Immature natural killer cell (primary cell): ENCODE measurements at regions not wholly inside any gene's neighbourhood (a gene's known extent, or its start where the extent isn't known, plus 50 kb on each side); places are given as distances from the start of the nearest gene placed in this dataset.

Experiments used
- DNase-seq, 3 donors: peaks; one replicate each; pipeline ENCODE4 v3.0.0; 2022; ENCODE audit warnings: mixed read lengths in 1 of 3
- H3K27ac Mint-ChIP-seq, 6 donors: one replicate each; pipeline ENCODE4 v1.8.0; 2020; ENCODE audit warnings: mixed read lengths in 6 of 6, mild to moderate bottlenecking in 5 of 6, inconsistent platforms in 4 of 6, moderate library complexity in 3 of 6
- H3K27me3 Mint-ChIP-seq, 3 donors: one replicate each; pipeline ENCODE4 v1.8.0; 2020 to 2021; ENCODE audit warnings: low read depth in 3 of 3, mild to moderate bottlenecking in 3 of 3, mixed read lengths in 3 of 3, moderate library complexity in 3 of 3, inconsistent platforms in 1 of 3
- H3K36me3 Mint-ChIP-seq, 3 donors: one replicate each; pipeline ENCODE4 v1.8.0; 2020; ENCODE audit warnings: mixed read lengths in 3 of 3, inconsistent platforms in 2 of 3, mild to moderate bottlenecking in 2 of 3
- H3K4me1 Mint-ChIP-seq, 2 donors: one replicate each; pipeline ENCODE4 v1.8.0; 2020; ENCODE audit warnings: inconsistent platforms in 2 of 2, mild to moderate bottlenecking in 2 of 2, mixed read lengths in 2 of 2, moderate library complexity in 1 of 2
- H3K4me3 Mint-ChIP-seq, 5 donors: one replicate each; pipeline ENCODE4 v1.8.0; 2020; ENCODE audit warnings: mild to moderate bottlenecking in 5 of 5, mixed read lengths in 5 of 5, inconsistent platforms in 3 of 5, moderate library complexity in 3 of 5
- H3K9me3 Mint-ChIP-seq, 6 donors: one replicate each; pipeline ENCODE4 v1.8.0; 2020; ENCODE audit warnings: mild to moderate bottlenecking in 6 of 6, mixed read lengths in 6 of 6, inconsistent platforms in 4 of 6, moderate library complexity in 3 of 6

GRCh38 chr2:12051831-12052230 lies 305.4 kb downstream of the LPIN1 start:
- Mint-ChIP-seq H3K27me3 (peaks cover 10 to 19% (median 13%) of the 10 kb centered on the region in 3 donors), H3K9me3 (peaks cover 0 to 13% (median 3%) of the 10 kb centered on the region in 6 donors), H3K4me3 (peak overlapping the region in 1 of 5 donors; percentile 30), H3K36me3 (peaks cover 0 to 26% (median 16%) of the 10 kb centered on the region in 3 donors), H3K27ac (peak overlapping the region in 2 of 6 donors; percentile 9 to 37), H3K4me1 (peaks cover 91 to 93% of the 10 kb centered on the region in 2 donors)
- DNase-seq = no peak

GRCh38 chr2:12052796-12053195 lies 306.4 kb downstream of the LPIN1 start:
- Mint-ChIP-seq H3K4me3 (peak overlapping the region in 1 of 5 donors; percentile 12), H3K27ac (peak overlapping the region in 1 of 6 donors; percentile 46)

GRCh38 chr2:12054956-12055618 lies 308.7 kb downstream of the LPIN1 start:
- Mint-ChIP-seq H3K4me3 (peak overlapping the region in 1 of 5 donors; percentile 48), H3K27me3 (peaks cover 8 to 21% (median 14%) of the 10 kb centered on the region in 3 donors), H3K27ac (peak overlapping the region in 1 of 6 donors; percentile 69), H3K9me3 (peaks cover 0 to 13% (median 3%) of the 10 kb centered on the region in 6 donors), H3K4me1 (peaks cover 91 to 93% of the 10 kb centered on the region in 2 donors), H3K36me3 (peaks cover 0 to 31% (median 16%) of the 10 kb centered on the region in 3 donors)
- DNase-seq = no peak

More at GRCh38 chr2:12052796-12053195, 306.4 kb downstream of the LPIN1 start:
- peaks cover 91 to 93% of the 10 kb centered on the region in 2 donors for H3K4me1 Mint-ChIP-seq
- no peak for DNase-seq
- peaks cover 0 to 13% (median 3%) of the 10 kb centered on the region in 6 donors for H3K9me3 Mint-ChIP-seq
- peaks cover 12 to 22% (median 16%) of the 10 kb centered on the region in 3 donors for H3K27me3 Mint-ChIP-seq
- peaks cover 0 to 25% (median 16%) of the 10 kb centered on the region in 3 donors for H3K36me3 Mint-ChIP-seq

- H3K27me3 Mint-ChIP-seq = peaks cover 14 to 28% (median 14%) of the 10 kb centered on the region in 3 donors
- peak; percentile 85 to 86 (median 86) for DNase-seq
- peaks cover 0 to 39% (median 16%) of the 10 kb centered on the region in 3 donors for H3K36me3 Mint-ChIP-seq
- peaks cover 96 to 97% of the 10 kb centered on the region in 2 donors for H3K4me1 Mint-ChIP-seq
- H3K4me3 Mint-ChIP-seq = peak overlapping the region; percentile 59 to 97 (median 81)
- H3K9me3 Mint-ChIP-seq = peaks cover 0 to 13% (median 3%) of the 10 kb centered on the region in 6 donors
- H3K27ac Mint-ChIP-seq = peak overlapping the region; percentile 62 to 91 (median 76)
These were observed 311.2 kb downstream of the LPIN1 start for GRCh38 chr2:12057436-12058166.

GRCh38 chr2:12059616-12060441 lies 313.4 kb downstream of the LPIN1 start:
- DNase-seq = no peak
- Mint-ChIP-seq H3K27ac (peak overlapping the region in 3 of 6 donors; percentile 50 to 91 (median 88)), H3K4me3 (peak overlapping the region; percentile 3 to 97 (median 59)), H3K36me3 (peaks cover 0 to 34% (median under 1%) of the 10 kb centered on the region in 3 donors), H3K27me3 (peaks cover 10 to 27% (median 18%) of the 10 kb centered on the region in 3 donors), H3K9me3 (peaks cover 0 to 8% (median under 1%) of the 10 kb centered on the region in 6 donors), H3K4me1 (peaks cover 97 to 100% of the 10 kb centered on the region in 2 donors)

GRCh38 chr2:12060886-12061285 lies 314.5 kb downstream of the LPIN1 start:
- DNase-seq = no peak
- H3K36me3 Mint-ChIP-seq = peaks cover 0 to 32% (median 5%) of the 10 kb centered on the region in 3 donors
- peak overlapping the region; percentile 4 to 97 (median 27) for H3K4me3 Mint-ChIP-seq
- H3K4me1 Mint-ChIP-seq = peaks cover 97 to 100% of the 10 kb centered on the region in 2 donors
- H3K9me3 Mint-ChIP-seq = peaks cover 0 to 8% (median 2%) of the 10 kb centered on the region in 6 donors
- peak overlapping the region in 2 of 6 donors; percentile 88 to 91 for H3K27ac Mint-ChIP-seq
- peaks cover 12 to 27% (median 16%) of the 10 kb centered on the region in 3 donors for H3K27me3 Mint-ChIP-seq

- Mint-ChIP-seq H3K27me3 (peaks cover 12 to 27% (median 16%) of the 10 kb centered on the region in 3 donors), H3K4me3 (peak overlapping the region in 4 of 5 donors; percentile 82 to 97 (median 92)), H3K9me3 (peaks cover 0 to 8% (median 2%) of the 10 kb centered on the region in 6 donors), H3K36me3 (peaks cover 0 to 31% (median 5%) of the 10 kb centered on the region in 3 donors), H3K27ac (peak overlapping the region in 3 of 6 donors; percentile 43 to 96 (median 88)), H3K4me1 (peaks cover 97 to 100% of the 10 kb centered on the region in 2 donors)
- no peak for DNase-seq
These were observed 315.0 kb downstream of the LPIN1 start for GRCh38 chr2:12061286-12062052.

- H3K27me3 Mint-ChIP-seq = peaks cover 12 to 30% (median 14%) of the 10 kb centered on the region in 3 donors
- peak overlapping the region in 4 of 5 donors; percentile 82 to 97 (median 92) for H3K4me3 Mint-ChIP-seq
- no peak for DNase-seq
- H3K36me3 Mint-ChIP-seq = peaks cover 0 to 34% (median 5%) of the 10 kb centered on the region in 3 donors
- peak overlapping the region in 4 of 6 donors; percentile 37 to 96 (median 66) for H3K27ac Mint-ChIP-seq
- peaks cover 0 to 8% (median 2%) of the 10 kb centered on the region in 6 donors for H3K9me3 Mint-ChIP-seq
- peaks cover 96 to 100% of the 10 kb centered on the region in 2 donors for H3K4me1 Mint-ChIP-seq
These were observed 315.6 kb downstream of the LPIN1 start for GRCh38 chr2:12062053-12062395.

GRCh38 chr2:12063210-12063609 lies 316.8 kb downstream of the LPIN1 start:
- no peak for DNase-seq
- Mint-ChIP-seq H3K27me3 (peaks cover 7 to 25% (median 12%) of the 10 kb centered on the region in 3 donors), H3K27ac (peak overlapping the region in 5 of 6 donors; percentile 73 to 96 (median 88)), H3K9me3 (peaks cover 0 to 8% (median 2%) of the 10 kb centered on the region in 6 donors), H3K36me3 (peaks cover 0 to 34% (median 5%) of the 10 kb centered on the region in 3 donors), H3K4me1 (peaks cover 89 to 95% of the 10 kb centered on the region in 2 donors), H3K4me3 (peak overlapping the region; percentile 82 to 97 (median 93))

- Mint-ChIP-seq H3K9me3 (peaks cover 0 to 8% (median 2%) of the 10 kb centered on the region in 6 donors), H3K27ac (peak overlapping the region in 5 of 6 donors; percentile 81 to 96 (median 89)), H3K36me3 (peaks cover 0 to 30% (median 5%) of the 10 kb centered on the region in 3 donors), H3K4me1 (peaks cover 81 to 86% of the 10 kb centered on the region in 2 donors), H3K27me3 (peaks cover 7 to 26% (median 14%) of the 10 kb centered on the region in 3 donors), H3K4me3 (peak overlapping the region; percentile 82 to 97 (median 93))
- DNase-seq = peak; percentile 85 to 88 (median 87)
These were observed 317.7 kb downstream of the LPIN1 start for GRCh38 chr2:12064153-12064552.

GRCh38 chr2:12066116-12066515 lies 319.7 kb downstream of the LPIN1 start:
- Mint-ChIP-seq H3K27me3 (peaks cover 4 to 18% (median 18%) of the 10 kb centered on the region in 3 donors), H3K4me3 (peak overlapping the region in 1 of 5 donors; percentile 31), H3K27ac (no peak overlapping the region), H3K9me3 (peaks cover 0 to 8% (median 3%) of the 10 kb centered on the region in 6 donors), H3K36me3 (peaks cover 0 to 17% (median 5%) of the 10 kb centered on the region in 3 donors), H3K4me1 (peaks cover 79% of the 10 kb centered on the region in 2 donors)
- no peak for DNase-seq

GRCh38 chr2:12066986-12067385 lies 320.6 kb downstream of the LPIN1 start:
- H3K27ac Mint-ChIP-seq = peak overlapping the region in 1 of 6 donors; percentile 9
- H3K27me3 Mint-ChIP-seq = peaks cover 4 to 15% (median 12%) of the 10 kb centered on the region in 3 donors
- peaks cover 0 to 8% (median 3%) of the 10 kb centered on the region in 6 donors for H3K9me3 Mint-ChIP-seq
- peaks cover 0 to 16% (median 5%) of the 10 kb centered on the region in 3 donors for H3K36me3 Mint-ChIP-seq
- peaks cover 74 to 76% of the 10 kb centered on the region in 2 donors for H3K4me1 Mint-ChIP-seq
- H3K4me3 Mint-ChIP-seq = peak overlapping the region in 2 of 5 donors; percentile 43 to 58
- DNase-seq = no peak
